DND-41 (cell line): ENCODE measurements at regions not wholly inside any gene's neighbourhood (a gene's known extent, or its start where the extent isn't known, plus 50 kb on each side); places are given as distances from the start of the nearest gene placed in this dataset.

Experiments used
- ATAC-seq: fragments of 200-7000 bp; cut with Tn5 transposase; 3 replicates; pipeline ENCODE4 v1.9.1; 2021; ENCODE audit warnings: low read depth; ENCODE audit not compliant: insufficient read depth
- DNase-seq: peaks from one replicate; pipeline ENCODE4 v3.0.0-alpha.2; 2020
- H2AFZ ChIP-seq: 2 replicates; pipeline ENCODE4 v1.6.0; 2012; ENCODE audit warnings: low read depth, low read length
- H3K27ac ChIP-seq: 2 replicates; pipeline ENCODE4 v1.5.1; 2012; ENCODE audit warnings: low read length, inconsistent platforms
- H3K27me3 ChIP-seq: fragments of 200-600 bp; sonication (generic); 2 replicates; pipeline ENCODE4 v1.6.0; 2012; ENCODE audit warnings: low read length, mild to moderate bottlenecking, inconsistent platforms; ENCODE audit not compliant: insufficient read depth, poor library complexity
- H3K36me3 ChIP-seq: 2 replicates; pipeline ENCODE4 v1.5.1; 2012; ENCODE audit warnings: low read length, inconsistent platforms; ENCODE audit not compliant: insufficient read depth
- H3K4me1 ChIP-seq: 2 replicates; pipeline ENCODE4 v1.5.1; 2012; ENCODE audit warnings: mild to moderate bottlenecking, low read length; ENCODE audit not compliant: insufficient read depth
- H3K4me2 ChIP-seq: 2 replicates; pipeline ENCODE4 v1.6.0; 2012; ENCODE audit warnings: mild to moderate bottlenecking, moderate library complexity, low read length, inconsistent platforms; ENCODE audit not compliant: insufficient read depth
- H3K4me3 ChIP-seq, 2 experiments: fragments of 200-600 bp in 1 of 2; shearing (Covaris generic) in 1 of 2; 2 replicates each; pipeline ENCODE4 v1.5.1; 2012 to 2016; ENCODE audit warnings: inconsistent platforms in 2 of 2, low read length in 2 of 2, mild to moderate bottlenecking in 2 of 2, low read depth in 1 of 2, moderate library complexity in 1 of 2
- H3K79me2 ChIP-seq: 2 replicates; pipeline ENCODE4 v1.6.0; 2012; ENCODE audit warnings: low read length, inconsistent platforms; ENCODE audit not compliant: insufficient read depth
- H3K9ac ChIP-seq: 2 replicates; pipeline ENCODE4 v1.6.0; 2012; ENCODE audit warnings: low read depth, mild to moderate bottlenecking, inconsistent platforms, low read length, moderate library complexity
- H3K9me3 ChIP-seq: 2 replicates; pipeline ENCODE4 v1.5.1; 2012; ENCODE audit warnings: low read length, moderate library complexity, mild to moderate bottlenecking, inconsistent platforms; ENCODE audit not compliant: insufficient read depth, severe bottlenecking
- H4K20me1 ChIP-seq: 2 replicates; pipeline ENCODE4 v1.6.0; 2012; ENCODE audit warnings: low read length; ENCODE audit not compliant: insufficient read depth
- CTCF ChIP-seq: IDR thresholded peaks from 2 replicates; pipeline ENCODE4 v1.5.1; 2012; ENCODE audit warnings: borderline replicate concordance, low read length, moderate library complexity, mild to moderate bottlenecking; ENCODE audit not compliant: poor library complexity, severe bottlenecking; ENCODE audit errors: extremely low read depth
- EZH2 ChIP-seq: IDR thresholded peaks from 3 replicates; pipeline ENCODE4 v1.6.1; 2012; ENCODE audit warnings: borderline replicate concordance, low read depth, mild to moderate bottlenecking, moderate library complexity, low read length, inconsistent platforms; ENCODE audit not compliant: severe bottlenecking

- no peaks in the 10 kb centered on the region for H3K4me1 ChIP-seq
- H3K9ac ChIP-seq: no peak overlapping the region
- H4K20me1 ChIP-seq: no peaks in the 10 kb centered on the region
- no peak overlapping the region for H3K4me2 ChIP-seq
- H3K27me3 ChIP-seq: no peaks in the 10 kb centered on the region
- no peak overlapping the region for H2AFZ ChIP-seq
- TF ChIP-seq EZH2 (no peak), CTCF (no peak)
- H3K9me3 ChIP-seq: peaks cover 8% of the 10 kb centered on the region
- no peak for ATAC-seq
- H3K36me3 ChIP-seq: no peaks in the 10 kb centered on the region
- DNase-seq: no peak
- H3K27ac ChIP-seq: no peak overlapping the region
- no peaks in the 10 kb centered on the region for H3K79me2 ChIP-seq
- no peak overlapping the region for H3K4me3 ChIP-seq
Measured at GRCh38 chr17:77730376-77730775, 228.1 kb upstream of the TNRC6C start.

- no peak overlapping the region for H3K27ac ChIP-seq
- no peak overlapping the region for H2AFZ ChIP-seq
- H3K4me1 ChIP-seq: no peaks in the 10 kb centered on the region
- no peaks in the 10 kb centered on the region for H3K27me3 ChIP-seq
- H3K4me3 ChIP-seq: no peak overlapping the region
- H3K79me2 ChIP-seq: no peaks in the 10 kb centered on the region
- H3K9me3 ChIP-seq: peaks cover 8% of the 10 kb centered on the region
- no peak for ATAC-seq
- H3K4me2 ChIP-seq: no peak overlapping the region
- H4K20me1 ChIP-seq: no peaks in the 10 kb centered on the region
- no peaks in the 10 kb centered on the region for H3K36me3 ChIP-seq
- TF ChIP-seq CTCF: no peak
- TF ChIP-seq EZH2: no peak
- H3K9ac ChIP-seq: no peak overlapping the region
- no peak for DNase-seq
Measured at GRCh38 chr17:77733576-77734296, 224.8 kb upstream of the TNRC6C start.

- H3K27ac ChIP-seq: no peak overlapping the region
- DNase-seq: no peak
Measured at GRCh38 chr17:77734371-77735080, 224.0 kb upstream of the TNRC6C start.

More at GRCh38 chr17:77734371-77735080, 224.0 kb upstream of the TNRC6C start:
- H3K79me2 ChIP-seq: no peaks in the 10 kb centered on the region
- no peaks in the 10 kb centered on the region for H4K20me1 ChIP-seq
- TF ChIP-seq CTCF: no peak
- no peak for TF ChIP-seq EZH2
- no peaks in the 10 kb centered on the region for H3K4me1 ChIP-seq
- H3K4me2 ChIP-seq: no peak overlapping the region
- H3K9ac ChIP-seq: no peak overlapping the region
- ATAC-seq: no peak
- no peak overlapping the region for H2AFZ ChIP-seq
- no peaks in the 10 kb centered on the region for H3K36me3 ChIP-seq
- peaks cover 8% of the 10 kb centered on the region for H3K9me3 ChIP-seq
- no peak overlapping the region for H3K4me3 ChIP-seq
- H3K27me3 ChIP-seq: no peaks in the 10 kb centered on the region
